ENCODE measurements at regions not wholly inside any gene's neighbourhood (a gene's known extent, or its start where the extent isn't known, plus 50 kb on each side); places are given as distances from the start of the nearest gene placed in this dataset.

DNA sequence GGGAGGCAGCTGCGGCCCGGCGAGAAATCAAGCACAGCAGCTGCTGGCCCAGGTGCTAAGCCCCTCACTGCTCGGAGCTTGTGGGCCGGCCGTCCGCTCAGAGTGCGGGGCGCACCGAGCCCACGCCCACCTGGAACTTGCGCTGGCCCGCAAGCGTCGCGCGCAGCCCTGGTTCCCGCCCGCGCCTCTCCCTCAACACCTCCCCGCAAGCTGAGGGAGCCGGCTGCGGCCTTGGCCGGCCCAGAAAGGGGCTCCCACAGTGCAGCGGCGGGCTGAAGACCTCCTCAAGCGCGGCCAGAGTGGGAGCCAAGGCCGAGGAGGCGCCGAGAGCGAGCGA lies 92.9 kb downstream of the HAPSTR1 start:
- TF ChIP-seq, protein P1, sequence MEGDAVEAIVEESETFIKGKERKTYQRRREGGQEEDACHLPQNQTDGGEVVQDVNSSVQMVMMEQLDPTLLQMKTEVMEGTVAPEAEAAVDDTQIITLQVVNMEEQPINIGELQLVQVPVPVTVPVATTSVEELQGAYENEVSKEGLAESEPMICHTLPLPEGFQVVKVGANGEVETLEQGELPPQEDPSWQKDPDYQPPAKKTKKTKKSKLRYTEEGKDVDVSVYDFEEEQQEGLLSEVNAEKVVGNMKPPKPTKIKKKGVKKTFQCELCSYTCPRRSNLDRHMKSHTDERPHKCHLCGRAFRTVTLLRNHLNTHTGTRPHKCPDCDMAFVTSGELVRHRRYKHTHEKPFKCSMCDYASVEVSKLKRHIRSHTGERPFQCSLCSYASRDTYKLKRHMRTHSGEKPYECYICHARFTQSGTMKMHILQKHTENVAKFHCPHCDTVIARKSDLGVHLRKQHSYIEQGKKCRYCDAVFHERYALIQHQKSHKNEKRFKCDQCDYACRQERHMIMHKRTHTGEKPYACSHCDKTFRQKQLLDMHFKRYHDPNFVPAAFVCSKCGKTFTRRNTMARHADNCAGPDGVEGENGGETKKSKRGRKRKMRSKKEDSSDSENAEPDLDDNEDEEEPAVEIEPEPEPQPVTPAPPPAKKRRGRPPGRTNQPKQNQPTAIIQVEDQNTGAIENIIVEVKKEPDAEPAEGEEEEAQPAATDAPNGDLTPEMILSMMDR (IDR thresholded peaks at IDR 0.05), result no peak
- no peak for TF ChIP-seq POLR2A (IDR thresholded peaks at IDR 0.05)
